Hepatocyte (in vitro differentiated cells): ENCODE measurements at regions not wholly inside any gene's neighbourhood (a gene's known extent, or its start where the extent isn't known, plus 50 kb on each side); places are given as distances from the start of the nearest gene placed in this dataset.

Experiments used
- CTCF ChIP-seq: fragments of 200-600 bp; sonication (generic); IDR thresholded peaks from 2 replicates; pipeline ENCODE4 v1.5.1; 2016; ENCODE audit warnings: antibody characterized with exemption, mild to moderate bottlenecking; ENCODE audit not compliant: poor library complexity
- EZH2 ChIP-seq: fragments of 200-600 bp; sonication (generic); IDR thresholded peaks from 2 replicates; pipeline ENCODE4 v1.6.1; 2016; ENCODE audit warnings: antibody characterized with exemption, mild to moderate bottlenecking, borderline replicate concordance
- EZH2phosphoT487 ChIP-seq: fragments of 200-600 bp; sonication (generic); IDR thresholded peaks from one replicate; pipeline ENCODE4 v1.6.1; 2018; ENCODE audit warnings: antibody characterized with exemption, mild to moderate bottlenecking, low read depth, moderate library complexity; ENCODE audit not compliant: unreplicated experiment, severe bottlenecking

GRCh38 chr12:124464062-124464461 lies 103.3 kb downstream of the NCOR2 start:
- TF ChIP-seq CTCF (no peak), EZH2 (no peak), EZH2phosphoT487 (no peak)
